Testis (tissue), 2 donors: ENCODE measurements at regions not wholly inside any gene's neighbourhood (a gene's known extent, or its start where the extent isn't known, plus 50 kb on each side); places are given as distances from the start of the nearest gene placed in this dataset.
"Not testable (repeated sequence)": the region's sequence is repeated elsewhere in the genome, so short reads cannot be mapped to it uniquely, and the experiment has no call there.

Experiments used
- POLR2A ChIP-seq: fragments of 450-650 bp; IDR thresholded peaks from one replicate; pipeline ENCODE4 v1.6.1; 2017; ENCODE audit warnings: antibody characterized with exemption, mild to moderate bottlenecking, moderate library complexity
- TF ChIP-seq, protein P1 (sequence below), 3 experiments: fragments of 450-650 bp in 2 of 3; fragments of 200-600 bp in 1 of 3; sonication (generic) in 1 of 3; IDR thresholded peaks; one replicate each; pipeline ENCODE4 v1.5.1; 2016 to 2019; ENCODE audit warnings: antibody characterized with exemption in 3 of 3, mild to moderate bottlenecking in 2 of 3, moderate library complexity in 1 of 3

DNA sequence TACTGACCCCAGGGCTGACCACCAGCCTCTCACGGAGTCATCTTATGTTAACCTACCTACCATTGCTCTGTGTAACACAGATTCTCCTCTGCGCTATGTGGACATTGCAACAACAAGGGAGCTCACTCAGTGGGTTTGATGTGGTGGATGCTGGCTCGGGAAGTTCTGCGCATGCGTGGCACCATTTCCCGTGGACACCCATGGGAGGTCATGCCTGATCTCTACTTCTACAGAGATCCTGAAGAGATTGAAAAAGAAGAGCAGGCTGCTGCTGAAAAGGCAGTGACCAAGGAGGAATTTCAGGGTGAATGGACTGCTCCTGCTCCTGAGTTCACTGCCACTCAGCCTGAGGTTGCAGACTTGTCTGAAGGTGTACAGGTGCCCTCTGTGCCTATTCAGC, 102.4 kb upstream of the DUSP21 start:
- TF ChIP-seq, protein P1, sequence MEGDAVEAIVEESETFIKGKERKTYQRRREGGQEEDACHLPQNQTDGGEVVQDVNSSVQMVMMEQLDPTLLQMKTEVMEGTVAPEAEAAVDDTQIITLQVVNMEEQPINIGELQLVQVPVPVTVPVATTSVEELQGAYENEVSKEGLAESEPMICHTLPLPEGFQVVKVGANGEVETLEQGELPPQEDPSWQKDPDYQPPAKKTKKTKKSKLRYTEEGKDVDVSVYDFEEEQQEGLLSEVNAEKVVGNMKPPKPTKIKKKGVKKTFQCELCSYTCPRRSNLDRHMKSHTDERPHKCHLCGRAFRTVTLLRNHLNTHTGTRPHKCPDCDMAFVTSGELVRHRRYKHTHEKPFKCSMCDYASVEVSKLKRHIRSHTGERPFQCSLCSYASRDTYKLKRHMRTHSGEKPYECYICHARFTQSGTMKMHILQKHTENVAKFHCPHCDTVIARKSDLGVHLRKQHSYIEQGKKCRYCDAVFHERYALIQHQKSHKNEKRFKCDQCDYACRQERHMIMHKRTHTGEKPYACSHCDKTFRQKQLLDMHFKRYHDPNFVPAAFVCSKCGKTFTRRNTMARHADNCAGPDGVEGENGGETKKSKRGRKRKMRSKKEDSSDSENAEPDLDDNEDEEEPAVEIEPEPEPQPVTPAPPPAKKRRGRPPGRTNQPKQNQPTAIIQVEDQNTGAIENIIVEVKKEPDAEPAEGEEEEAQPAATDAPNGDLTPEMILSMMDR (IDR thresholded peaks at IDR 0.05) = not testable (repeated sequence)
- TF ChIP-seq POLR2A = not testable (repeated sequence)
